GM23248 (cell line): ENCODE measurements at regions not wholly inside any gene's neighbourhood (a gene's known extent, or its start where the extent isn't known, plus 50 kb on each side); places are given as distances from the start of the nearest gene placed in this dataset.

Experiments used
- DNase-seq: peaks from one replicate; pipeline ENCODE4 v3.0.0-alpha.2; 2015
- H2AFZ ChIP-seq: fragments of 200-600 bp; sonication (generic); 2 replicates; pipeline ENCODE4 v1.6.1; 2016; ENCODE audit warnings: antibody characterized with exemption
- H3F3A ChIP-seq: fragments of 200-600 bp; sonication (generic); 2 replicates; pipeline ENCODE4 v1.6.1; 2016; ENCODE audit warnings: mild to moderate bottlenecking, antibody characterized with exemption, mixed run types; ENCODE audit not compliant: insufficient read depth
- H3K27ac ChIP-seq: fragments of 200-600 bp; sonication (generic); 2 replicates; pipeline ENCODE4 v1.5.1; 2016; ENCODE audit warnings: mild to moderate bottlenecking
- H3K27me3 ChIP-seq: fragments of 200-600 bp; sonication (generic); replicated peaks from 2 replicates; pipeline ENCODE4 v1.6.1; 2016; ENCODE audit warnings: mild to moderate bottlenecking; ENCODE audit not compliant: insufficient read depth
- H3K36me3 ChIP-seq: fragments of 200-600 bp; sonication (generic); 2 replicates; pipeline ENCODE4 v1.6.1; 2016; ENCODE audit warnings: low read depth, mild to moderate bottlenecking
- H3K4me1 ChIP-seq: fragments of 200-600 bp; sonication (generic); 2 replicates; pipeline ENCODE4 v1.6.1; 2016; ENCODE audit warnings: mild to moderate bottlenecking; ENCODE audit not compliant: insufficient read depth
- H3K4me2 ChIP-seq: fragments of 200-600 bp; sonication (generic); one replicate; pipeline ENCODE4 v1.6.1; 2016; ENCODE audit warnings: mild to moderate bottlenecking; ENCODE audit not compliant: unreplicated experiment
- H3K4me3 ChIP-seq: fragments of 200-600 bp; sonication (generic); 2 replicates; pipeline ENCODE4 v1.5.1; 2016; ENCODE audit warnings: mild to moderate bottlenecking
- H3K79me2 ChIP-seq: fragments of 200-600 bp; sonication (generic); 2 replicates; pipeline ENCODE4 v1.6.1; 2016; ENCODE audit warnings: mild to moderate bottlenecking; ENCODE audit not compliant: insufficient read depth
- H3K9ac ChIP-seq: fragments of 200-600 bp; sonication (generic); 2 replicates; pipeline ENCODE4 v1.6.1; 2016; ENCODE audit warnings: mild to moderate bottlenecking
- H3K9me2 ChIP-seq: fragments of 200-600 bp; sonication (generic); 2 replicates; pipeline ENCODE4 v1.6.1; 2016; ENCODE audit warnings: mixed run types, mild to moderate bottlenecking, moderate library complexity; ENCODE audit not compliant: insufficient read depth
- H3K9me3 ChIP-seq: fragments of 200-600 bp; sonication (generic); one replicate; pipeline ENCODE4 v1.6.1; 2017; ENCODE audit warnings: low read depth
- H4K20me1 ChIP-seq: fragments of 200-600 bp; sonication (generic); 2 replicates; pipeline ENCODE4 v1.6.0; 2016; ENCODE audit not compliant: insufficient read depth
- EZH2 ChIP-seq: fragments of 200-600 bp; sonication (generic); IDR thresholded peaks from 2 replicates; pipeline ENCODE4 v1.6.1; 2018; ENCODE audit warnings: antibody characterized with exemption, mild to moderate bottlenecking; ENCODE audit not compliant: insufficient read depth, poor library complexity, severe bottlenecking
- EZH2phosphoT487 ChIP-seq: fragments of 200-600 bp; sonication (generic); IDR thresholded peaks from 2 replicates; pipeline ENCODE4 v1.6.1; 2018; ENCODE audit warnings: antibody characterized with exemption, moderate library complexity, mild to moderate bottlenecking, low read depth; ENCODE audit not compliant: insufficient read depth
- WGBS, 2 experiments: methylation state at CpG; one replicate each; pipeline ENCODE4 v1.1.6; 2015 to 2017; ENCODE audit warnings: low lambda C conversion rate in 2 of 2, low coverage in 1 of 2; ENCODE audit errors: missing lambda C conversion rate in 2 of 2; 5-methylcytosine and 5-hydroxymethylcytosine counted together
- in situ Hi-C: fragments of 300-500 bp; cut with MboI; formaldehyde crosslinking; loops from 2 replicates; pipeline ENCODE4 v1.15.0; 2020

DNA sequence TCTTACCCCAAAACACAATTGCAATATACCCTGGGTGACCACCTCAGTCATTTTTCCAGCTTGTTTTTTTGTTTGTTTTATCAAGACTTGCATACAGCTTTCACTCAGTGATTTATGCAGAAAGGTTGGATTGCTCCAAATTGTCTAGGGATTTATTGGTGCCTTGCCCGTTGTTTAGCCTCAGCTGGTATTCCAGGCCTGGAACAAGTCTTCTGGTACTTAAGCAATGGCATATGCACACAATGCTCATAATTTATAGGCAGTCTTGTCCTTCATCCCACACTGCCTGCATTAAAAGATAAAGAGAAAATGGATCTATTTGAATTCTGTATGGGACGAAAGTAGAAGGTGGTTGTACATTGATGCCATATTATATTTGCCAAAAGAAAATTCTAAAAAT, 392.5 kb downstream of the ADAMTS20 start:
- Histone ChIP-seq H3K9ac (no peak overlapping the region), H3K27me3 (no peaks in the 10 kb centered on the region), H3K9me2 (no peaks in the 10 kb centered on the region), H3K4me2 (no peak overlapping the region), H3K36me3 (no peaks in the 10 kb centered on the region), H3K9me3 (no peaks in the 10 kb centered on the region), H4K20me1 (no peaks in the 10 kb centered on the region), H3K27ac (no peak overlapping the region), H3K79me2 (no peaks in the 10 kb centered on the region), H3K4me3 (no peak overlapping the region), H2AFZ (no peak overlapping the region), H3F3A (no peaks in the 10 kb centered on the region), H3K4me1 (peaks cover 10% of the 10 kb centered on the region; the same call in 1 of the 2 replicates)
- TF ChIP-seq EZH2, result no peak
- in situ Hi-C loops, result no loop called here
- no peak for DNase-seq
- whole genome bisulfite sequencing, 2 experiments, result 46 to 58% methylated on average over 2 of the region's 2 CpGs

DNA sequence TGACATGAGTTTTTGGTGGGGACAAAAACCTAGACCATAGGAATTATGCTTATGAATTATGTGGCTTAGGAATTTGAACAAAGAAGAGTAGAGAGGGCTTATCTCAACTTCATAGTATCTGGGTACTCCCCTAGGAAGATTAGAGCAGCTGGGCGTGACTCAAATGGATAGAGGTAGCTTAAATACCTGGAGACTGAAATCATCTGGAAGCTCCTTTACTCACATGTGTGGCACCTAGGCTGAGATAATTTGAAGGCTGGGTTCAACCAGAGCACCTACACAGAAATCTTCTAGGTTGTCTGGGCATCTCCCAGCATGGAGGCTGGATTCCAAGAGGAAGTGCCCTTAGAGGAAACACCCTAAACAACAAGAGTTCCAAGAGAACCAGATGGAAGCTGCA, 393.9 kb downstream of the ADAMTS20 start:
- Histone ChIP-seq H3K4me1 (peaks cover 10% of the 10 kb centered on the region; the same call in 1 of the 2 replicates), H2AFZ (no peak overlapping the region), H3K36me3 (no peaks in the 10 kb centered on the region), H3K4me2 (no peak overlapping the region), H3K9ac (no peak overlapping the region), H4K20me1 (no peaks in the 10 kb centered on the region), H3F3A (no peaks in the 10 kb centered on the region), H3K9me3 (no peaks in the 10 kb centered on the region), H3K27me3 (no peaks in the 10 kb centered on the region), H3K27ac (no peak overlapping the region), H3K4me3 (no peak overlapping the region), H3K9me2 (no peaks in the 10 kb centered on the region), H3K79me2 (no peaks in the 10 kb centered on the region)
- 92 to 95% methylated on average over 1 of the region's 1 CpG for WGBS, 2 experiments
- no peak for TF ChIP-seq EZH2phosphoT487
- no peak for TF ChIP-seq EZH2
- in situ Hi-C loops, result no loop called here
- no peak for DNase-seq

DNA sequence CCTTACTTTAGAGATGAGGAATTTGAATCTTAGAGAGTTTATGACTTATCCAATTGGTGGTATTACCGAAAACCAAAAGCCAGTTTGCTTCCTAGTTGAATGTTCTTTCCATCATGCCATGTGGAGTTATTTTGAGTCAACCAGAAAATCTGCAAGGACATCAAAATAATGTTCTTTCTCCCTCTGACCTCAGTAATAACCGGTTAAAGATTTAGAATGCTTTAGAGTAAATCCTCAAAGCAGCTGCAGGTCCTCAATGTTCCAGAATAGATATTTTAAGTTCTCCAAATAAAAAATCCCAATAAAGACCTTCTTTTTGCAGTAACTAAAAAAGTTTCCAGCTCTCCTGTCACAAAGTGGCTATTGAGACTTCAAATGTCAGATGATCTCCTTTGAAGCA, 396.6 kb downstream of the ADAMTS20 start:
- 53 to 60% methylated on average over 2 of the region's 2 CpGs for WGBS, 2 experiments
- DNase-seq, result no peak
- Histone ChIP-seq H3K36me3 (no peaks in the 10 kb centered on the region), H3F3A (peaks cover 18% of the 10 kb centered on the region), H3K79me2 (no peaks in the 10 kb centered on the region), H4K20me1 (no peaks in the 10 kb centered on the region), H3K9me2 (no peaks in the 10 kb centered on the region), H3K27me3 (no peaks in the 10 kb centered on the region), H3K4me1 (peaks cover 28% of the 10 kb centered on the region), H3K9ac (no peak overlapping the region), H2AFZ (no peak overlapping the region), H3K4me3 (no peak overlapping the region), H3K27ac (no peak overlapping the region), H3K9me3 (no peaks in the 10 kb centered on the region), H3K4me2 (no peak overlapping the region)
- in situ Hi-C loops, result no loop called here
- TF ChIP-seq EZH2phosphoT487 (no peak), EZH2 (no peak)

DNA sequence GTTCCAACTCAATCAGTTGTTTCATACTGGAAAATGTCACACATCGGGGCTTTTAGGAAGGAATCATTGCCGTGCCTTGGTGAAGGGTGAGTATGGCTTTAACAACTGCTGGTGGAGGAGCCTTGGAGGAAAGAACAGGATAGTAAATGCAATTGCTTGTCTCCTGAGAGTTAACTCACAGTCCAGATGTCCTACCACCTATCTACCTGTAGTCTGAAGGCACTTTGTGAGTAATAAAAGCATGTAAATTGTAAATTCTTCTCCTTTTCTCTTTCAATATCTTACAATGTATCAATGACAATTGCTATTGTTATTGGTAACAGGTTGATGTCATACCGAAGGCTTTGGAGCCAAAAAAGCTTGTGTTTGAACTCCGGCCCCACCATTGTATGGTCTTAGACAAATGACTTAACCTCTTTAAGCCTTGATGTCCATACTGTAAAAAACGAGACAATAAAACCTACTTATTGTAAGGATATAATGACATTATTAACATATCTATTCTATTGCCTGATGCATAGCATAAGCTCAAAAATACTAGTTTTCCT, 397.4 kb downstream of the ADAMTS20 start:
- Histone ChIP-seq H3K79me2 (no peaks in the 10 kb centered on the region), H3F3A (peaks cover 20% of the 10 kb centered on the region), H3K4me1 (peaks cover 30% of the 10 kb centered on the region), H3K9me2 (no peaks in the 10 kb centered on the region), H3K27me3 (no peaks in the 10 kb centered on the region), H3K27ac (no peak overlapping the region), H3K9ac (no peak overlapping the region), H2AFZ (no peak overlapping the region), H3K4me2 (no peak overlapping the region), H3K9me3 (no peaks in the 10 kb centered on the region), H4K20me1 (no peaks in the 10 kb centered on the region), H3K4me3 (no peak overlapping the region), H3K36me3 (no peaks in the 10 kb centered on the region)
- in situ Hi-C loops, result no loop called here
- no peak for DNase-seq
- TF ChIP-seq EZH2phosphoT487 (no peak), EZH2 (no peak)
- 75 to 79% methylated on average over 5 of the region's 5 CpGs for WGBS, 2 experiments

DNA sequence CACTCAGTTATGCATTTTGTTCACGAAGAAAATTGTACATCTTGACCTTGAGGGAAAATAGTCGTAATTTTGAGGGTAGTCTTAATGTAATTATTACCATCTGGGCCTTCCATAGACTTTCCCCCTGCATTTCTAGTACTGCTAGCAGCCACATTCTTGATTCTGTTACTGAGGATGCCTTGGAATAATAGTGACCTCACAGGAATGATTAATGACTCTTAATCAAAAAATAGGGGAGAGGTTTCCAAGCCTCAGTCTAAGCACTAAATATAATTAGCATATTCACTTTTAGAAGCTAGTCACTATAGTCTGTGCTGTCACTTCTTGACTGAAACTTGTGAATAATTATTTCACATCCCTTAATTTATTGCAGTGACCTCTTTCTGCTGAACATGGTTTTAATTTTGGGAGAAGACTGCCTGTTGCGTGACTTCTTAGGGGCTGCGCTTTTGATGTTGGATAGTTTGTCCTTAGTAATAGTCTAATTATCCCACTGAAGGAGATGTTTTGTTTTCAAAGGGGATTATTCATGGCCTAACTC, 400.5 kb downstream of the ADAMTS20 start:
- in situ Hi-C loops, result no loop called here
- Histone ChIP-seq H3F3A (peaks cover 20% of the 10 kb centered on the region), H3K9me2 (no peaks in the 10 kb centered on the region), H4K20me1 (no peaks in the 10 kb centered on the region), H3K27ac (peak overlapping the region; percentile 60), H3K27me3 (no peaks in the 10 kb centered on the region), H2AFZ (no peak overlapping the region), H3K79me2 (no peaks in the 10 kb centered on the region), H3K9ac (no peak overlapping the region), H3K4me1 (peaks cover 44% of the 10 kb centered on the region), H3K4me3 (no peak overlapping the region), H3K36me3 (no peaks in the 10 kb centered on the region), H3K4me2 (peak overlapping the region; percentile 48), H3K9me3 (no peaks in the 10 kb centered on the region)
- TF ChIP-seq EZH2 (no peak), EZH2phosphoT487 (no peak)
- DNase-seq, result peak; percentile 82
- WGBS, 2 experiments, result 1 to 4% methylated on average over 4 of the region's 4 CpGs
